Left colon (tissue), 2 donors: ENCODE measurements at regions not wholly inside any gene's neighbourhood (a gene's known extent, or its start where the extent isn't known, plus 50 kb on each side); places are given as distances from the start of the nearest gene placed in this dataset.

Experiments
- ATAC-seq: fragments of 200-7000 bp; cut with Tn5 transposase; one replicate; pipeline ENCODE4 v1.9.1; 2020; ENCODE audit warnings: mild to moderate bottlenecking, moderate library complexity
- DNase-seq, 2 donors: peaks; one replicate each; pipeline ENCODE4 v3.0.0-alpha.2; 2020
- intact Hi-C, 2 donors: fragments of 100-400 bp; cut with DNase I in 1 of 2; cut with micrococcal nuclease in 1 of 2; formaldehyde crosslinking; loops; one replicate each; pipeline versions ENCODE4 v1.11.2 to v1.14.0; 2022; cut with DNase I, micrococcal nuclease
- donor health status: DM: no; HTN: no; CAD: no.
- donor health status: DM: yes; HTN: yes; CAD: no.

- DNase-seq = no peak
- intact Hi-C loops = no loop called here
Observed at GRCh38 chr18:38453880-38454279, 888.3 kb upstream of the CELF4 start.

GRCh38 chr18:38450876-38451275 is 885.3 kb upstream of the CELF4 start:
- ATAC-seq = no peak

More at GRCh38 chr18:38453880-38454279, 888.3 kb upstream of the CELF4 start:
- ATAC-seq = no peak

GRCh38 chr18:38445804-38446145 is 880.2 kb upstream of the CELF4 start:
- DNase-seq = no peak
- ATAC-seq = no peak
- intact Hi-C loops = no loop called here

More at GRCh38 chr18:38450876-38451275, 885.3 kb upstream of the CELF4 start:
- DNase-seq = no peak
- intact Hi-C loops = no loop called here

- intact Hi-C loops = no loop called here
- ATAC-seq = no peak
- DNase-seq = no peak
Observed at GRCh38 chr18:38444971-38445803, 879.6 kb upstream of the CELF4 start.

GRCh38 chr18:38427736-38428135 is 862.1 kb upstream of the CELF4 start:
- ATAC-seq (no peak), DNase-seq (no peak)
- intact Hi-C loops = no loop called here

- ATAC-seq = no peak
- intact Hi-C loops = no loop called here
- DNase-seq = no peak
Observed at GRCh38 chr18:38427234-38427633, 861.6 kb upstream of the CELF4 start.

GRCh38 chr18:38421872-38422615 is 856.4 kb upstream of the CELF4 start:
- DNase-seq (no peak), ATAC-seq (no peak)
- intact Hi-C loops = no loop called here

- no peak for DNase-seq
- no peak for ATAC-seq
- intact Hi-C loops = no loop called here
Observed at GRCh38 chr18:38421021-38421420, 855.4 kb upstream of the CELF4 start.

GRCh38 chr18:38420611-38421010 is 855.0 kb upstream of the CELF4 start:
- no peak for DNase-seq
- intact Hi-C loops = no loop called here
- no peak for ATAC-seq

GRCh38 chr18:38415811-38416210 is 850.2 kb upstream of the CELF4 start:
- DNase-seq (no peak), ATAC-seq (no peak)
- intact Hi-C loops = no loop called here

GRCh38 chr18:38413193-38413592 is 847.6 kb upstream of the CELF4 start:
- ATAC-seq (no peak), DNase-seq (no peak)
- intact Hi-C loops = no loop called here

GRCh38 chr18:38406607-38407006 is 841.0 kb upstream of the CELF4 start:
- intact Hi-C loops = no loop called here
- DNase-seq (no peak), ATAC-seq (no peak)

GRCh38 chr18:38402509-38402908 is 836.9 kb upstream of the CELF4 start:
- ATAC-seq = no peak
- no peak for DNase-seq
- intact Hi-C loops = no loop called here

GRCh38 chr18:38397094-38397493 is 831.5 kb upstream of the CELF4 start:
- intact Hi-C loops = no loop called here
- ATAC-seq (no peak), DNase-seq (no peak)

GRCh38 chr18:38386146-38386545 is 820.5 kb upstream of the CELF4 start:
- ATAC-seq (no peak), DNase-seq (no peak)
- intact Hi-C loops = no loop called here

GRCh38 chr18:38369772-38370690 is 804.4 kb upstream of the CELF4 start:
- intact Hi-C loops = no loop called here
- no peak for ATAC-seq

GRCh38 chr18:38368886-38369285 is 803.3 kb upstream of the CELF4 start:
- ATAC-seq = no peak
- no peak for DNase-seq
- intact Hi-C loops = no loop called here

More at GRCh38 chr18:38369772-38370690, 804.4 kb upstream of the CELF4 start:
- no peak for DNase-seq

GRCh38 chr18:38368246-38368645 is 802.6 kb upstream of the CELF4 start:
- DNase-seq (no peak), ATAC-seq (no peak)
- intact Hi-C loops = no loop called here

GRCh38 chr18:38367473-38367872 is 801.9 kb upstream of the CELF4 start:
- intact Hi-C loops = no loop called here
- no peak for DNase-seq
- ATAC-seq = no peak
